Epithelial cell of esophagus (primary cell): ENCODE measurements at regions not wholly inside any gene's neighbourhood (a gene's known extent, or its start where the extent isn't known, plus 50 kb on each side); places are given as distances from the start of the nearest gene placed in this dataset.
"Not testable (repeated sequence)": the region's sequence is repeated elsewhere in the genome, so short reads cannot be mapped to it uniquely, and the experiment has no call there.

Experiments
- DNase-seq: peaks from one replicate; pipeline ENCODE4 v3.0.0; 2010; ENCODE audit warnings: low read depth
- H3K4me3 ChIP-seq: 2 replicates; pipeline ENCODE4 v1.5.1; 2011; ENCODE audit warnings: mild to moderate bottlenecking, low read length, control low read depth
- CTCF ChIP-seq: IDR thresholded peaks from 2 replicates; pipeline ENCODE4 v1.5.1; 2011; ENCODE audit warnings: low read depth, mild to moderate bottlenecking, low read length, control low read depth, inconsistent platforms; ENCODE audit not compliant: insufficient read depth; ENCODE audit errors: missing control alignments

DNA sequence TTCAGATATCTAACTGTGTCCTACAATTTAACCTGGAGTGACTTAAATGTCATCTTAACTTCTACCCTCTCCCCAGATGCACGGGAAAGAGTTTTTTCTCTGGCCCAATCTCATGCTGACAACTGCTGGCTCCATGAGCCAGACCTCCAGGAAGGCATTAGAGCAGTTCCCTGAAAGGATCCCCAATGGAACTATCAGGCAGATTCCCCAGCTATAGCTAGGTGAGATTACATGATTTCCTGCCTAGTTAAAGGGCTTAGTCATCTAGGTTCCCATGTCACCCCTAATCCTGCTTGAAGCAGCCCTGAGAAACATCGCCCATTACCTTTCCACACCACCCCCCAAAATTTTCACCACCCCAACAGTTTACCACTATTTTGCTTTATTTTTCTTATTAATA lies 373.5 kb upstream of the TRPC7 start:
- no peak for DNase-seq
- TF ChIP-seq CTCF = no peak
- no peak overlapping the region for H3K4me3 ChIP-seq

GRCh38 chr5:136736021-136736420 lies 370.7 kb upstream of the TRPC7 start:
- DNase-seq = no peak
- no peak for TF ChIP-seq CTCF

DNA sequence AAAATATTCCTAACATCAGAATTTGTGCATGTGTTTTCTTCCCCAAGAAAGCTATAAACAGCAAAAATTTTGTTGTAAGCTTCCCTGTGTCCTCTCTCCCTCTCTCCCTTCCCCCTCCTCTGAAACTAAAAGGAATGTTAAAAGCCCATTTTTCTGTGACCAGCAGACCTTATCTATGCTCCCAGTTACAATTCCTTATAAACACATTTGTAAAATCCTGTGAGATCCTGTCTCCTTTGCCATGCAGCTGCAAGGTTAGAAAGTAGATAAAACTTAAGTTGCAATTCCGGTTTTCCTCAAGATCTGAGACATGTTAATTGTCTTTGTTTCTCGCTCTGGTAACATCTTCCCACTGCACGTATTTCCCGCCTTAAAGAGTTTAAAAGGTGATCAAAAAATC lies 370.3 kb upstream of the TRPC7 start:
- DNase-seq, H3K4me3 ChIP-seq: not testable (repeated sequence)

More at GRCh38 chr5:136736021-136736420, 370.7 kb upstream of the TRPC7 start:
- H3K4me3 ChIP-seq = no peak overlapping the region

DNA sequence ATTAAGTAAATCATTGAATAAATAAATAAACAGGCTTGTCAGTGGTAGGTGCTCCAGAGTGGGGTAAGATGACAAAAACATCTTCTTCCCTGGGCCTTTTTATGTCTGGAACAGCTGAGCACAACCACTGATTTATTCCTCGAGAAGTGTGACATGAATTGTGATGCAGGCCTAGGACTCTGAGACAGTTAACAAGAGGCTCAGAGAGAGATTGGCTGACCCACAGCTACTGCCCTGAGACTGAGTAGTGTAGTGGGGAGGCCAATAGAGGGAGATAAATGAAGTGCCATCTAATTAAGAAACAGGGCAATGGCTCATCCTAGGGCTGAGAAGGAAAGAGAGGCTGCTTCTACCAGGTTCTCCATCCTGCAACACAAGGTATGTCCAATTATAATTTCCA lies 369.3 kb upstream of the TRPC7 start:
- no peak for DNase-seq
- TF ChIP-seq CTCF = no peak
- no peak overlapping the region for H3K4me3 ChIP-seq

GRCh38 chr5:136732751-136733150 lies 367.4 kb upstream of the TRPC7 start:
- TF ChIP-seq CTCF = no peak
- H3K4me3 ChIP-seq = no peak overlapping the region
- no peak for DNase-seq

GRCh38 chr5:136731241-136731900 lies 366.0 kb upstream of the TRPC7 start:
- no peak overlapping the region for H3K4me3 ChIP-seq
- TF ChIP-seq CTCF = no peak
- DNase-seq = no peak

DNA sequence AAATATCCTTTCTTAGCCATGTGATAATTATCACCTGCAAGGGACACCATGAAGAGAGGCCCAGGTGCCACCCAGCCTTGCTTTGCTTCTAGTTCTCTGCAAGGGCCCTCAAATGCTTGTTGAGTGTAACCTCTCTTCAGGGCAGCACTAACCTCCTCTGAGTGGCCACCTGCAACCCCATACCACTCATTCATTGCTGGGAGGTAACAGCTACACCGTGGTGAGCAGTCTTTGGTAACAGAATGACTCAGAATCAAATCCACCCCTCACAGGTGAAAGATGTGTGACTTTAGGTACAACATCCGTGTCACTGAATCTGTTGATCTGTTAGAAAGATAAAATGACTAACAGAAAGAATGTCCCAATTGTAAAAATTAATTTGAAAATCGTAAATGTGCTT lies 365.1 kb upstream of the TRPC7 start:
- DNase-seq = peak; percentile 19
- TF ChIP-seq CTCF = no peak
- H3K4me3 ChIP-seq = no peak overlapping the region

- peak; percentile 66 for DNase-seq
- no peak overlapping the region for H3K4me3 ChIP-seq
- TF ChIP-seq CTCF = no peak
Observed at GRCh38 chr5:136729901-136730355, 364.6 kb upstream of the TRPC7 start.
